Heart right ventricle (tissue), 16 donors: ENCODE measurements at regions not wholly inside any gene's neighbourhood (a gene's known extent, or its start where the extent isn't known, plus 50 kb on each side); places are given as distances from the start of the nearest gene placed in this dataset.

Experiments
- ATAC-seq, 8 donors: fragments of 200-7000 bp; cut with Tn5 transposase; one replicate each; pipeline ENCODE4 v1.9.1; 2020; ENCODE audit warnings: mild to moderate bottlenecking in 8 of 8, moderate library complexity in 8 of 8, moderate number of reproducible peaks in 1 of 8
- DNase-seq, 2 donors: peaks; one replicate each; pipeline ENCODE4 v3.0.0-alpha.2; 2020
- H3K27ac ChIP-seq, 10 donors: fragments of 200-600 bp; sonication (generic) in 2 of 10; one replicate each; pipeline versions ENCODE4 v1.5.0 to v1.8.0; 2020 to 2022; ENCODE audit warnings: mild to moderate bottlenecking in 3 of 10
- H3K27me3 ChIP-seq, 7 donors: fragments of 200-600 bp; one replicate each; pipeline ENCODE4 v1.8.0; 2021 to 2022; ENCODE audit warnings: mild to moderate bottlenecking in 2 of 7
- H3K36me3 ChIP-seq, 9 donors: fragments of 200-600 bp; sonication (generic) in 1 of 9; one replicate each; pipeline versions ENCODE4 v1.5.0 to v1.8.0; 2020 to 2022; ENCODE audit warnings: mild to moderate bottlenecking in 2 of 9
- H3K4me1 ChIP-seq, 9 donors: fragments of 200-600 bp; sonication (generic) in 1 of 9; one replicate each; pipeline versions ENCODE4 v1.5.0 to v1.8.0; 2020 to 2022; ENCODE audit warnings: mild to moderate bottlenecking in 4 of 9
- H3K4me3 ChIP-seq, 10 donors: fragments of 200-600 bp; sonication (generic) in 2 of 10; one replicate each; pipeline versions ENCODE4 v1.5.0 to v1.8.0; 2020 to 2022; ENCODE audit warnings: mild to moderate bottlenecking in 7 of 10, moderate library complexity in 2 of 10
- H3K9me3 ChIP-seq, 11 donors: fragments of 200-600 bp in 10 of 11; sonication (generic) in 2 of 11; one replicate each; pipeline versions ENCODE4 v1.5.0 to v1.8.0; 2013 to 2022; ENCODE audit warnings: mild to moderate bottlenecking in 2 of 11, control low read depth in 1 of 11, moderate library complexity in 1 of 11
- WGBS, 2 donors: extraction: QIAGEN DNeasy Blood & Tissue Kit; methylation state at CpG; one replicate each; pipeline ENCODE4 v1.1.7; 2013; ENCODE audit warnings: inconsistent platforms in 1 of 2; 5-methylcytosine and 5-hydroxymethylcytosine counted together
- intact Hi-C, 10 donors: fragments of 100-400 bp; cut with DNase I; formaldehyde crosslinking; loops; one replicate each; pipeline versions ENCODE4 v1.11.1 to v1.14.2; 2022
- TF ChIP-seq, protein P1 (sequence below), 9 donors: fragments of 200-600 bp; sonication (generic) in 2 of 9; IDR thresholded peaks; one replicate each; pipeline versions ENCODE4 v1.5.0 to v1.8.0; 2021 to 2022; ENCODE audit warnings: antibody characterized with exemption in 9 of 9, mild to moderate bottlenecking in 5 of 9, moderate library complexity in 1 of 9
- donor health status: Arrhythmogenic right ventricular cardiomyopathy.
- donor health status: ischemic (EF 13 %, LVEDD 7.1; RV severe dilation, severe dysfunction).
- donor health status: healthy with polysubstance abuse.
- donor health status: DM: no; HTN: yes; CAD: no.
- donor health status: DM: no; HTN: no; CAD: no.
- donor health status: ischemic (EF 25% LVEDD 6.9; RV normal size, moderate dysfunction).
- donor health status: ischemic (EF 25% LVEDD 5.7; RV mildly dilated, moderate dysfunction).
- donor health status: healthy.
- donor health status: DM: yes; HTN: yes; CAD: no.
- donor health status: Ischemic cardiomyopathy.
- donor health status: ischemic (EF 35%, LVEDD 5.7; RV mildly dilated, moderate dysfunction).
- donor health status: nonischemic (EF 11% LVEDD 7.7; RV severe dilation, severe dysfunction).
- donor health status: DM: yes; HTN: yes; CAD: no.
- donor health status: PGD.
- donor health status: ischemic (EF 29% LVEDD 5.4; RV normal size, mild dysfunction).
- donor health status: nonischemic (EF 23%, LVEDD 6.1; RV moderate dilation, normal function).

DNA sequence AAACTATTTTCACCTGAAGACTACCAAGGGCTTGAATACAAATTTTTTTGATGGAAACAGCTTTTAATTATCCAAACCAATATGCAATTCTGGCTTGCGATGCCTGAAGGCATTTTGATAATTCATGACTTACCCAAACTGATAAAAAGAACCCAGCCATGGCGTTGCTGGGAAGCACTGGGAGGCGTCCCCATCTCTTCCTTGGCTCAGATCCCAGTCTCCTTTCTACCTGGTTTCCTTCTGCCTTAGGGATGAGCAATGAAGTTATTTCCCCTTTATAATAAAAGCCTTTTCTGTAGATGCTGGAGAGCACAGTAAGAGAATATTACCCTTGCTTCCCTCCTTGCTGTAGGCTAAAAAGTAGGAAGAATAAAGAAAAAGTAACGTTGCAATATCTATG is 129.1 kb upstream of the ANK3 start:
- Histone ChIP-seq H3K4me1 (peaks cover 0 to 14% (median 0%) of the 10 kb centered on the region in 9 donors), H3K9me3 (no peaks in the 10 kb centered on the region), H3K27ac (no peak overlapping the region), H3K27me3 (no peaks in the 10 kb centered on the region), H3K4me3 (no peak overlapping the region), H3K36me3 (no peaks in the 10 kb centered on the region)
- intact Hi-C loops: no loop called here
- ATAC-seq (no peak), DNase-seq (no peak)
- TF ChIP-seq, protein P1, sequence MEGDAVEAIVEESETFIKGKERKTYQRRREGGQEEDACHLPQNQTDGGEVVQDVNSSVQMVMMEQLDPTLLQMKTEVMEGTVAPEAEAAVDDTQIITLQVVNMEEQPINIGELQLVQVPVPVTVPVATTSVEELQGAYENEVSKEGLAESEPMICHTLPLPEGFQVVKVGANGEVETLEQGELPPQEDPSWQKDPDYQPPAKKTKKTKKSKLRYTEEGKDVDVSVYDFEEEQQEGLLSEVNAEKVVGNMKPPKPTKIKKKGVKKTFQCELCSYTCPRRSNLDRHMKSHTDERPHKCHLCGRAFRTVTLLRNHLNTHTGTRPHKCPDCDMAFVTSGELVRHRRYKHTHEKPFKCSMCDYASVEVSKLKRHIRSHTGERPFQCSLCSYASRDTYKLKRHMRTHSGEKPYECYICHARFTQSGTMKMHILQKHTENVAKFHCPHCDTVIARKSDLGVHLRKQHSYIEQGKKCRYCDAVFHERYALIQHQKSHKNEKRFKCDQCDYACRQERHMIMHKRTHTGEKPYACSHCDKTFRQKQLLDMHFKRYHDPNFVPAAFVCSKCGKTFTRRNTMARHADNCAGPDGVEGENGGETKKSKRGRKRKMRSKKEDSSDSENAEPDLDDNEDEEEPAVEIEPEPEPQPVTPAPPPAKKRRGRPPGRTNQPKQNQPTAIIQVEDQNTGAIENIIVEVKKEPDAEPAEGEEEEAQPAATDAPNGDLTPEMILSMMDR (IDR thresholded peaks at IDR 0.05): no peak
- WGBS, 2 donors: 65 to 67% methylated on average over 4 of the region's 4 CpGs

DNA sequence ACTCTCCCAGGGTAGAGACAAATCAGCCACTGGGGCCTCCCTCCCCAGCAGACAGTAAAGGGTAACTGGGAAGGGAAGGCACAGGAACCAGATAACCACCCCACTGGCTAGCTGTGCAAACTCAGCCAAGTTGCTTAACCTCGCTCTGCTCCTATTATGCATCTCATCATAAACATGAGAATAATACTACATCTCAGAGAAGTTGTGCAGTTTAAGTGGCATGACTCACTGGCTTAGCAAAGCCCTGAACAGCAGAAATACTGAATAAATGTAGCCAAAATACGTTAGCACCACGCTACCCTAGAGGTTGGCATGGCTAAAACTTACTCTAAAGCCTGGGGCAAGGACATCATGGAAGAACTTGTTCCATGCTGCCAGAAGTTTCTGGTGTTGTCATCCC is 128.1 kb upstream of the ANK3 start:
- Histone ChIP-seq H3K36me3 (no peaks in the 10 kb centered on the region), H3K4me3 (no peak overlapping the region), H3K4me1 (peaks cover 0 to 14% (median 0%) of the 10 kb centered on the region in 9 donors), H3K9me3 (no peaks in the 10 kb centered on the region), H3K27me3 (no peaks in the 10 kb centered on the region), H3K27ac (no peak overlapping the region)
- intact Hi-C loops: no loop called here
- DNase-seq (no peak), ATAC-seq (no peak)
- 91 to 94% methylated on average over 3 of the region's 3 CpGs for WGBS, 2 donors
- TF ChIP-seq, protein P1 (IDR thresholded peaks at IDR 0.05): no peak

DNA sequence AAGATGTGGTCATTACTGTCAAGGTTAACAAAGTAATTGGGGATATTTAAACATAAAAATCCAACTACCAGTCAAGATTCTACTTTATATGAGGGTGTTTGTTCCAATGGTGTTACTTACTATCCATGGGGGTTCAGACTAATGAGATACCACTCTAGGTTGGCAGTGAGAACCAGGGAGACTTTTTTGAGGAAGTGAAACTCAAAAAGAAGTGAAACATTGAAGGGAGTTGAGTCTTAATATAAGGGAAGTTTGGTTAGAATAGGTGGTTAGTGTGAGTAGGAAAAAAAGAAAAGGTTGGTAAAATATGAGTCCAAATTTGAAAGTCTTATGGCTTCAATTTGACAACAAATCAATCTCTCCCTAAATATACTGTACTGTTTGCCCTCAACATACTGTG is 123.6 kb upstream of the ANK3 start:
- DNase-seq (no peak), ATAC-seq (no peak)
- no peaks in the 10 kb centered on the region for H3K27me3 ChIP-seq
- TF ChIP-seq, protein P1 (IDR thresholded peaks at IDR 0.05): no peak
- H3K4me3 ChIP-seq: no peak overlapping the region
- H3K9me3 ChIP-seq: no peaks in the 10 kb centered on the region
- peaks cover 0 to 12% (median 4%) of the 10 kb centered on the region in 9 donors for H3K4me1 ChIP-seq
- intact Hi-C loops: no loop called here
- no peak overlapping the region for H3K27ac ChIP-seq
- H3K36me3 ChIP-seq: no peaks in the 10 kb centered on the region

GRCh38 chr10:60511477-60512229 is 122.0 kb upstream of the ANK3 start:
- Histone ChIP-seq H3K9me3 (no peaks in the 10 kb centered on the region), H3K4me1 (peaks cover 0 to 19% (median 4%) of the 10 kb centered on the region in 9 donors), H3K27ac (no peak overlapping the region), H3K36me3 (no peaks in the 10 kb centered on the region), H3K27me3 (no peaks in the 10 kb centered on the region), H3K4me3 (no peak overlapping the region)
- intact Hi-C loops: no loop called here
- TF ChIP-seq, protein P1 (IDR thresholded peaks at IDR 0.05): no peak
- DNase-seq (no peak), ATAC-seq (peak in 1 of 8 donors; percentile 49)
- WGBS, 2 donors: 34 to 56% methylated on average over 2 of the region's 2 CpGs
